Esophagus muscularis mucosa (tissue), 4 donors: ENCODE measurements at regions not wholly inside any gene's neighbourhood (a gene's known extent, or its start where the extent isn't known, plus 50 kb on each side); places are given as distances from the start of the nearest gene placed in this dataset.

Experiments used
- DNase-seq: peaks from one replicate; pipeline ENCODE4 v3.0.0-alpha.2; 2017; ENCODE audit errors: extremely low spot score
- H3K27ac ChIP-seq, 4 donors: fragments of 200-600 bp; sonication (generic); replicated peaks in 1 of 4; 1 replicate in 3 of 4; 2 replicates in 1 of 4; pipeline ENCODE4 v1.5.1; 2016 to 2019; ENCODE audit warnings: mild to moderate bottlenecking in 1 of 4
- H3K27me3 ChIP-seq, 4 donors: fragments of 200-600 bp; sonication (generic); one replicate each; pipeline versions ENCODE4 v1.5.1 to v1.6.0; 2016 to 2019
- H3K36me3 ChIP-seq, 4 donors: fragments of 200-600 bp; sonication (generic); one replicate each; pipeline ENCODE4 v1.5.1; 2016 to 2019
- H3K4me1 ChIP-seq, 4 donors: fragments of 200-600 bp; sonication (generic); one replicate each; pipeline ENCODE4 v1.5.1; 2016 to 2019
- H3K4me3 ChIP-seq, 4 donors: fragments of 200-600 bp; sonication (generic); 1 replicate in 2 of 4; 2 replicates in 2 of 4; pipeline ENCODE4 v1.5.1; 2016 to 2019; ENCODE audit warnings: mild to moderate bottlenecking in 4 of 4, moderate library complexity in 1 of 4
- H3K9me3 ChIP-seq, 4 donors: fragments of 200-600 bp; sonication (generic); 1 replicate in 3 of 4; 2 replicates in 1 of 4; pipeline ENCODE4 v1.5.1; 2016 to 2019
- EP300 ChIP-seq: sonication (generic); formaldehyde crosslinking; IDR thresholded peaks from one replicate; pipeline ENCODE4 v1.6.1; 2017; ENCODE audit warnings: antibody characterized with exemption
- POLR2A ChIP-seq: fragments of 450-650 bp; IDR thresholded peaks from one replicate; pipeline ENCODE4 v1.6.1; 2017; ENCODE audit warnings: antibody characterized with exemption, moderate library complexity, mild to moderate bottlenecking, low read depth
- POLR2AphosphoS5 ChIP-seq, 2 donors: sonication (generic); formaldehyde crosslinking; IDR thresholded peaks; one replicate each; pipeline ENCODE4 v1.6.1; 2017; ENCODE audit warnings: antibody characterized with exemption in 2 of 2
- WGBS: methylation state at CpG from one replicate; pipeline ENCODE4 v1.1.5; 2018; 5-methylcytosine and 5-hydroxymethylcytosine counted together
- intact Hi-C: fragments of 100-400 bp; cut with DNase I; formaldehyde crosslinking; loops from one replicate; pipeline ENCODE4 v1.15.1; 2023
- TF ChIP-seq, protein P1 (sequence below), 3 experiments: fragments of 200-600 bp in 2 of 3; fragments of 450-650 bp in 1 of 3; sonication (generic) in 2 of 3; IDR thresholded peaks; one replicate each; pipeline ENCODE4 v1.5.1; 2017 to 2019; ENCODE audit warnings: antibody characterized with exemption in 3 of 3, mild to moderate bottlenecking in 2 of 3, moderate library complexity in 1 of 3

DNA sequence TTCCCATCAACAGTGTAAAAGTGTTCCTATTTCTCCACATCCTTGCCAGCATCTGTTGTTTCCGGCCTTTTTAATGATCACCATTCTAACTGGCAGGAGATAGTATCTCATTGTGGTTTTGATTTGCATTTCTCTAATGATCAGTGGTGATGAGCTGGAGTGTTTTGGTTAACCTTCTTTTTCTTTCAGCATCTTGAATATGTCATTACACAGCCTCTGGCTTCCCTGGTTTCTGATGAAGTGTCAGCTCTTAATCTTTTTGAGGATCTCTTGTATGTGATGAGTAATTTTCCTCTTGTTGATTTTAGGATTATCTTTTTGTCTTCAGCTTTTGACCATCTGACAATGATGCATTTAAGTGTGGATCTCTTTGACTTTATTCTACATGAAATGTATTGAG lies 133.2 kb upstream of the GRIK3 start:
- DNase-seq: no peak
- TF ChIP-seq POLR2A (no peak), POLR2AphosphoS5 (IDR thresholded peaks at IDR 0.05) (no peak), EP300 (no peak)
- TF ChIP-seq, protein P1, sequence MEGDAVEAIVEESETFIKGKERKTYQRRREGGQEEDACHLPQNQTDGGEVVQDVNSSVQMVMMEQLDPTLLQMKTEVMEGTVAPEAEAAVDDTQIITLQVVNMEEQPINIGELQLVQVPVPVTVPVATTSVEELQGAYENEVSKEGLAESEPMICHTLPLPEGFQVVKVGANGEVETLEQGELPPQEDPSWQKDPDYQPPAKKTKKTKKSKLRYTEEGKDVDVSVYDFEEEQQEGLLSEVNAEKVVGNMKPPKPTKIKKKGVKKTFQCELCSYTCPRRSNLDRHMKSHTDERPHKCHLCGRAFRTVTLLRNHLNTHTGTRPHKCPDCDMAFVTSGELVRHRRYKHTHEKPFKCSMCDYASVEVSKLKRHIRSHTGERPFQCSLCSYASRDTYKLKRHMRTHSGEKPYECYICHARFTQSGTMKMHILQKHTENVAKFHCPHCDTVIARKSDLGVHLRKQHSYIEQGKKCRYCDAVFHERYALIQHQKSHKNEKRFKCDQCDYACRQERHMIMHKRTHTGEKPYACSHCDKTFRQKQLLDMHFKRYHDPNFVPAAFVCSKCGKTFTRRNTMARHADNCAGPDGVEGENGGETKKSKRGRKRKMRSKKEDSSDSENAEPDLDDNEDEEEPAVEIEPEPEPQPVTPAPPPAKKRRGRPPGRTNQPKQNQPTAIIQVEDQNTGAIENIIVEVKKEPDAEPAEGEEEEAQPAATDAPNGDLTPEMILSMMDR (IDR thresholded peaks at IDR 0.05): no peak
- Histone ChIP-seq H3K27me3 (peaks cover 0 to 16% (median 0%) of the 10 kb centered on the region in 4 donors), H3K27ac (no peak overlapping the region), H3K9me3 (peaks cover 0 to 15% (median 9%) of the 10 kb centered on the region in 4 donors), H3K4me3 (no peak overlapping the region), H3K36me3 (no peaks in the 10 kb centered on the region), H3K4me1 (no peaks in the 10 kb centered on the region)
- intact Hi-C loops: no loop called here
- WGBS: 83% methylated on average over 1 of the region's 1 CpG

DNA sequence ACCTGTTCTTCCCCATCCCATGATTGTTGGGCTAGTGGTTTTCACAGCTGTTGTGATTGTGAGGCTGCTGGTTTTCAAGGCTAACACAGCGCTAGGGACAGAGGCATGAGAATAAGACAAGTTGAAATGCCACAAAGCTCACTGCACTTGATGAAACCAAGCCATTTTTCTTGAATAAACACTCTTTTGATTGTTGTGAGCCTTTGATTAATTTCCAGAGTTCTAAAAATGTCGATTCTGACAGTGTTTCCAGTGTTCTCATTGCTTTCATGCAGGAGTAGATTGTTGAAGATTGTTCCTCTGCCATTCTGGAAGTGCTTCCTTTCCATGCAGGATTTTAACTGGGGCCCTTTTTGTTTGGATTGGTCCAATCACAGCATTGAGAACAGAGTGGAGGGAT lies 134.9 kb upstream of the GRIK3 start:
- WGBS: 64% methylated on average over 2 of the region's 2 CpGs
- TF ChIP-seq POLR2A: no peak
- TF ChIP-seq EP300: no peak
- TF ChIP-seq, protein P1 (IDR thresholded peaks at IDR 0.05): no peak
- no peak for TF ChIP-seq POLR2AphosphoS5 (IDR thresholded peaks at IDR 0.05)

DNA sequence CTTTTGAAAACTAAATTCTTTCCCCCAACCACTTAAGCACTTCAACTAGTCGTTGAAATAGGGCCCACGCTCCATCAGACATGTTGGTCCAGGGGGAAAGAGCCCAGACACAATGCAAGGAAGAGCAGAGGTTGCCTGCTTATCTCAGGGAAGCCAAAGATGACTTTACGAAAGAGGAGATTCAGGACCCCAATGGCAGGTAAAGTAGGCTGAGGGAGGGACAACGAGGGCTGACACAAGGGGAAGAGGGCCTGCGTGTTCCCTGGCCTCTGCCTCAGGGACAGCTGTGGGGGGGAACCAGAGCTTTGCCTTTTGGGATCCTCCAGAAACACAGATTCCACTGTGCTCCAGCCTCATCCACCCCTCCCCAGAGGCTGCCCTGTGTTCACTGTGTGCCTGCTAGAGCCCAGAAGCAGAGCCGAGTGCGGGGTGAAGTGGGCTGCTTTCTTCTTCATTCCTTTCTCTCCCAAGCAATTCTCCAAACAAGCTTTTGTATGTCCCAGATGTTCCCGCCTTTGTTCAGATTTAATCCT lies 135.5 kb upstream of the GRIK3 start:
- H3K27ac ChIP-seq: no peak overlapping the region
- no peaks in the 10 kb centered on the region for H3K36me3 ChIP-seq
- no peak for TF ChIP-seq POLR2A
- no peak for TF ChIP-seq POLR2AphosphoS5 (IDR thresholded peaks at IDR 0.05)
- TF ChIP-seq EP300: no peak
- TF ChIP-seq, protein P1 (IDR thresholded peaks at IDR 0.05): no peak
- H3K4me3 ChIP-seq: no peak overlapping the region
- DNase-seq: peak; percentile 78
- H3K9me3 ChIP-seq: peaks cover 0 to 11% (median 5%) of the 10 kb centered on the region in 4 donors
- H3K27me3 ChIP-seq: peaks cover 0 to 20% (median 2%) of the 10 kb centered on the region in 4 donors
- intact Hi-C loops: no loop called here
- WGBS: 78% methylated on average over 8 of the region's 8 CpGs
- no peaks in the 10 kb centered on the region for H3K4me1 ChIP-seq

More for the DNA sequence above, 134.9 kb upstream of the GRIK3 start:
- peak; percentile 12 for DNase-seq
- intact Hi-C loops: no loop called here
- H3K36me3 ChIP-seq: no peaks in the 10 kb centered on the region
- peaks cover 0 to 14% (median 8%) of the 10 kb centered on the region in 4 donors for H3K9me3 ChIP-seq
- no peaks in the 10 kb centered on the region for H3K4me1 ChIP-seq
- H3K4me3 ChIP-seq: no peak overlapping the region
- no peak overlapping the region for H3K27ac ChIP-seq
- peaks cover 0 to 16% (median under 1%) of the 10 kb centered on the region in 4 donors for H3K27me3 ChIP-seq

DNA sequence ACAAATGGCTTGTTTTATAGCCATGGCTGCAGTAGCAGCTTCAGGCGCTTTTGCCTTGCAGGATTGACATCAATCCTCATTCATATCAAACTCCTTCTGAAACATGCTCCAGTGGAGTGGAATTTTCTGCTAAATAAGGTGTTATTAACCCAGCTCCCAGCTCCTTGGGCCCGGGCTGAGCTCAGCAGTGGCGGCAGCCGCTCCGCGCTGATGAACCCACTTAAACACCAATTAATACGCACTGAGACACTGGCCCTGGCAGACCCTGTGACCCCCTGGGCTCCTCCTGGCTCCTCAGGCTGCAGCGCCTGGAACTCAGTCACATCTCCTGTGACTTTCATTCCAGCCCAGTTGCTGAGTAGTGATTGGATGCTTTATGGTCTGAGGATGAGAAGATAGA lies 137.4 kb upstream of the GRIK3 start:
- Histone ChIP-seq H3K4me1 (no peaks in the 10 kb centered on the region), H3K36me3 (no peaks in the 10 kb centered on the region), H3K27me3 (peaks cover 0 to 25% (median 2%) of the 10 kb centered on the region in 4 donors), H3K27ac (no peak overlapping the region), H3K9me3 (peaks cover 0 to 4% (median 0%) of the 10 kb centered on the region in 4 donors), H3K4me3 (no peak overlapping the region)
- WGBS: 64% methylated on average over 8 of the region's 8 CpGs
- peak; percentile 77 for DNase-seq
- TF ChIP-seq, protein P1 (IDR thresholded peaks at IDR 0.05): no peak
- TF ChIP-seq POLR2A: no peak
- TF ChIP-seq POLR2AphosphoS5 (IDR thresholded peaks at IDR 0.05): no peak
- TF ChIP-seq EP300: no peak
- intact Hi-C loops: no loop called here

DNA sequence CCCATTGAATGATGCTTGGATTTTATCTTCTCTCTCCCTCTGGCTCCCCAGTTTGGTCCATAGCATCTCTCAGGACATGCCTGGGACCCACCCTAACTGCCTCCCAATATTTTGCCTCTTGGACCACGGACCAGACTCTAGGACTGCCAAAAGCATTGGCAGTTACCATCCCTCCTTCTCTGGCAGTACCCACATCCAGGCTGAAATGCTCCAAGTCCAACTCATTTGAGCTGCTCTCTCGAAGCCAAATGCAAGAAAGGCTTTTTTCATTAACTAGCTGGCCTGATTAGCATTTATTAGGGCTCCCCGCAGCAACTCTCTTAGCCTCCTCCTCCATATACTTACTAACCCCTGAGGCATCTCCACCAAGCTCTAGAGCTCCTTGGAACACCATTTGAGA lies 140.0 kb upstream of the GRIK3 start:
- H3K27ac ChIP-seq: no peak overlapping the region
- H3K36me3 ChIP-seq: no peaks in the 10 kb centered on the region
- peak; percentile 64 for DNase-seq
- TF ChIP-seq POLR2A (no peak), EP300 (no peak)
- TF ChIP-seq, protein P1 (IDR thresholded peaks at IDR 0.05): no peak
- H3K4me3 ChIP-seq: no peak overlapping the region
- H3K9me3 ChIP-seq: no peaks in the 10 kb centered on the region
- H3K4me1 ChIP-seq: no peaks in the 10 kb centered on the region
- intact Hi-C loops: no loop called here
- WGBS: 72% methylated on average over 3 of the region's 3 CpGs
- peaks cover 0 to 21% (median 2%) of the 10 kb centered on the region in 4 donors for H3K27me3 ChIP-seq
